HepG2 (cell line): ENCODE measurements at regions not wholly inside any gene's neighbourhood (a gene's known extent, or its start where the extent isn't known, plus 50 kb on each side); places are given as distances from the start of the nearest gene placed in this dataset.

Experiments
- ATAC-seq: fragments of 200-7000 bp; cut with Tn5 transposase; 3 replicates; pipeline ENCODE4 v1.9.1; 2020; ENCODE audit warnings: mild to moderate bottlenecking, moderate library complexity
- BruUV-seq: library from RNA; stranded (reverse); fragments of 400-500 nt; replicated peaks from 2 replicates; lab custom pipeline; 2021; lab: Mats Ljungman, UMichigan
- CTCF ChIA-PET: fragments of 300-600 bp; formaldehyde crosslinking; extraction: SDS; loops from one replicate; lab custom pipeline; 2021; ENCODE audit warnings: low total read pairs, inconsistent platforms, low intra/inter-chr PET ratio; lab: Yijun Ruan, JAX
- POLR2A ChIA-PET: fragments of 350-600 bp; sonication (Branson Sonifier 250); formaldehyde crosslinking; loops from one replicate; lab custom pipeline; 2020; ENCODE audit warnings: antibody characterized with exemption, inconsistent platforms; lab: Yijun Ruan, JAX
- DNase-seq: peaks from one replicate; pipeline ENCODE4 v3.0.0-alpha.2; 2015; ENCODE audit warnings: low spot score
- FAIRE-seq: peaks from 3 replicates; lab custom pipeline; 2011; peaks lifted over from hg19 to GRCh38; lab: Jason Lieb, UNC
- H2AFZ ChIP-seq: one replicate; pipeline ENCODE4 v1.6.1; 2011; ENCODE audit warnings: low read length, inconsistent platforms
- H3K27ac ChIP-seq: fragments of 300-600 bp; 3 replicates; pipeline ENCODE4 v1.8.0; 2011; ENCODE audit warnings: mixed run types, mild to moderate bottlenecking, mixed read lengths, low read length, inconsistent platforms; ENCODE audit not compliant: insufficient read depth; ENCODE audit errors: extremely low read length
- H3K27me3 ChIP-seq, 2 experiments: fragments of 200-600 bp in 1 of 2; 2 replicates in 1 of 2; 3 replicates in 1 of 2; pipeline versions ENCODE4 v1.6.0 to v1.8.0; 2011; ENCODE audit warnings: low read length in 2 of 2, mild to moderate bottlenecking in 2 of 2, moderate library complexity in 2 of 2, inconsistent platforms in 1 of 2; ENCODE audit not compliant: insufficient read depth in 2 of 2, control insufficient read depth in 1 of 2
- H3K36me3 ChIP-seq, 2 experiments: fragments of 200-600 bp in 1 of 2; replicated peaks in 1 of 2; 2 replicates in 1 of 2; 3 replicates in 1 of 2; pipeline versions ENCODE4 v1.5.1 to v1.8.0; 2011; ENCODE audit warnings: low read length in 2 of 2, inconsistent platforms in 1 of 2; ENCODE audit not compliant: insufficient read depth in 2 of 2, control insufficient read depth in 1 of 2
- H3K4me1 ChIP-seq: 2 replicates; pipeline ENCODE4 v1.5.1; 2012; ENCODE audit warnings: low read length, inconsistent platforms; ENCODE audit not compliant: insufficient read depth
- H3K4me2 ChIP-seq: 2 replicates; pipeline ENCODE4 v1.6.0; 2011; ENCODE audit warnings: low read depth, low read length, inconsistent platforms
- H3K4me3 ChIP-seq, 3 experiments: fragments of 200-600 bp in 1 of 3; sonication (generic), shearing (Covaris generic) in 1 of 3; replicated peaks in 1 of 3; 2 replicates each; pipeline ENCODE4 v1.5.1; 2011 to 2016; ENCODE audit warnings: low read length in 3 of 3, inconsistent platforms in 2 of 3, low read depth in 2 of 3, mild to moderate bottlenecking in 2 of 3, control low read depth in 1 of 3, mixed read lengths in 1 of 3; ENCODE audit not compliant: insufficient read depth in 1 of 3
- H3K79me2 ChIP-seq: one replicate; pipeline ENCODE4 v1.6.1; 2011; ENCODE audit warnings: low read length, inconsistent platforms; ENCODE audit not compliant: insufficient read depth
- H3K9ac ChIP-seq: 2 replicates; pipeline ENCODE4 v1.6.0; 2011; ENCODE audit warnings: mild to moderate bottlenecking, low read depth, low read length, inconsistent platforms; ENCODE audit not compliant: insufficient read depth
- H3K9me3 ChIP-seq: 2 replicates; pipeline ENCODE4 v1.5.1; 2012; ENCODE audit warnings: mild to moderate bottlenecking, low read length
- H4K20me1 ChIP-seq: 2 replicates; pipeline ENCODE4 v1.6.0; 2011; ENCODE audit warnings: inconsistent platforms, mild to moderate bottlenecking, low read length, moderate library complexity; ENCODE audit not compliant: insufficient read depth
- FOXA1 ChIP-seq, 2 experiments: fragments of 450-650 bp in 1 of 2; sonication (generic) in 1 of 2; formaldehyde crosslinking in 1 of 2; IDR thresholded peaks; 2 replicates each; pipeline versions ENCODE4 v1.4.0 to v1.6.1; 2016 to 2020; ENCODE audit warnings: missing genetic modification reagents in 1 of 2
- HNRNPLL ChIP-seq: fragments of 200-400 bp; formaldehyde crosslinking; IDR thresholded peaks from 2 replicates; pipeline ENCODE4 v1.6.1; 2017; ENCODE audit warnings: mild to moderate bottlenecking, low read depth, low read length; ENCODE audit not compliant: poor library complexity, severe bottlenecking
- IRF2 ChIP-seq: IDR thresholded peaks from 2 replicates; pipeline ENCODE4 v1.6.1; 2018; ENCODE audit warnings: missing genetic modification reagents, missing compliant biosample characterization
- NAIF1 ChIP-seq: sonication (generic); formaldehyde crosslinking; IDR thresholded peaks from 2 replicates; pipeline ENCODE4 v1.5.0; 2020; ENCODE audit warnings: mild to moderate bottlenecking, missing genetic modification reagents, borderline replicate concordance
- NFKB2 ChIP-seq: sonication (generic); formaldehyde crosslinking; IDR thresholded peaks from 2 replicates; pipeline ENCODE4 v1.4.0; 2020; ENCODE audit warnings: missing genetic modification reagents, borderline replicate concordance
- PAWR ChIP-seq: sonication (generic); formaldehyde crosslinking; IDR thresholded peaks from 2 replicates; pipeline ENCODE4 v1.4.0; 2020; ENCODE audit warnings: missing genetic modification reagents, mild to moderate bottlenecking, borderline replicate concordance
- RARG ChIP-seq: sonication (generic); formaldehyde crosslinking; IDR thresholded peaks from 2 replicates; pipeline ENCODE4 v1.4.0; 2020; ENCODE audit warnings: low read depth, mild to moderate bottlenecking, missing genetic modification reagents
- SKI ChIP-seq: fragments of 450-650 bp; IDR thresholded peaks from one replicate; pipeline ENCODE4 v1.6.1; 2018; ENCODE audit warnings: mild to moderate bottlenecking; ENCODE audit not compliant: partially characterized antibody
- SMAD9 ChIP-seq: sonication (generic); formaldehyde crosslinking; IDR thresholded peaks from 2 replicates; pipeline ENCODE4 v1.5.1; 2020; ENCODE audit warnings: mild to moderate bottlenecking, missing genetic modification reagents
- ZKSCAN8 ChIP-seq: IDR thresholded peaks from 2 replicates; pipeline ENCODE4 v1.6.1; 2016; ENCODE audit warnings: borderline replicate concordance, missing genetic modification reagents, missing compliant biosample characterization
- ZNF563 ChIP-seq: sonication (generic); formaldehyde crosslinking; IDR thresholded peaks from 2 replicates; pipeline ENCODE4 v1.8.0; 2022; ENCODE audit warnings: mild to moderate bottlenecking, moderate library complexity, missing genetic modification reagents
- ZNF605 ChIP-seq: sonication (generic); formaldehyde crosslinking; IDR thresholded peaks from 2 replicates; pipeline ENCODE4 v1.8.0; 2022; ENCODE audit warnings: mild to moderate bottlenecking, missing genetic modification reagents
- ZNF775 ChIP-seq: sonication (generic); formaldehyde crosslinking; IDR thresholded peaks from 2 replicates; pipeline ENCODE4 v1.4.0; 2020; ENCODE audit warnings: missing genetic modification reagents, mild to moderate bottlenecking, moderate library complexity, borderline replicate concordance
- ZNF883 ChIP-seq: sonication (generic); formaldehyde crosslinking; IDR thresholded peaks from 2 replicates; pipeline ENCODE4 v1.5.1; 2020; ENCODE audit warnings: mild to moderate bottlenecking, missing genetic modification reagents; ENCODE audit errors: not compliant biosample characterization
- ZSCAN22 ChIP-seq: sonication (generic); formaldehyde crosslinking; IDR thresholded peaks from 2 replicates; pipeline ENCODE4 v1.4.0; 2020; ENCODE audit warnings: mild to moderate bottlenecking, missing genetic modification reagents
- WGBS: methylation state at CpG from one replicate; pipeline ENCODE4 v1.1.6; 2017; ENCODE audit warnings: low lambda C conversion rate; 5-methylcytosine and 5-hydroxymethylcytosine counted together
- in situ Hi-C: cut with HindIII; loops from 2 replicates; pipeline ENCODE4 v1.10.0; 2017; ENCODE audit warnings: low pct_unique_long_range_greater_than_20kb; ENCODE audit not compliant: extremely low pct_ligation_motif_present
- intact Hi-C: fragments of 100-400 bp; cut with micrococcal nuclease; formaldehyde crosslinking; loops from one replicate; pipeline ENCODE4 v1.10.0; 2022; ENCODE audit not compliant: unreplicated experiment
- TF ChIP-seq, protein P1 (sequence below): IDR thresholded peaks from 2 replicates; pipeline ENCODE4 v1.4.0; 2020; ENCODE audit warnings: mild to moderate bottlenecking, missing genetic modification reagents

DNA sequence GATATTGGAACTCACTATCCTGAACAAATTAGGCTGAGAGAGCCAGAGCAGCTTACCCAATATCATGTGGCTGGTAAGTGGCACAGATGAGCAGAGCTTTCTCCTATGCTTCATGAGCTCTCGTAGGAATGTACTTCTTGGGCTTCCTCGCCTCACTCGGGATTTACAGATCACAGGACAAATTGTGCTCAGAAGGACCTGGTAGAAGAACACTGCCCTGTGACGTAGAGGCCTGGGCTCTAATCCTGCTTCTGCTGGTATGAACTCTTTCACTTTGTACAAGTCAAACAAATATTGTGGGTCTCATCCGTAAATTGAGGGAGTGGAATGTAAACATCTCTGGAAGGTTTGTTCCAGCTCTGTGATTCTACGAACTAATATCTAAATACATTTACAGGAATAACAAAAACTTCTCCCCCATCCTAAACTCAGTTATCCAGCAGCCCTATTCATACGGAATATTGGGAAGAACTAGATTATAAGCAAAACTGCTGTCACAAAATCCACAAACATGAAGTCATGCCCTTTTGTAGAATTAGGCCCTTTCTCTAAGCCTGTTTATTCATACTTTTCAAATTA lies 187.6 kb downstream of the CLIC5 start:
- no peak overlapping the region for H3K4me2 ChIP-seq
- no peaks in the 10 kb centered on the region for H3K9me3 ChIP-seq
- no peak overlapping the region for H3K27ac ChIP-seq
- H2AFZ ChIP-seq = no peak overlapping the region
- FAIRE-seq (no peak), DNase-seq (no peak)
- H3K27me3 ChIP-seq = peaks cover 0 to 4% of the 10 kb centered on the region in 2 experiments; a peak in 1 of 5 replicates
- H3K79me2 ChIP-seq = no peaks in the 10 kb centered on the region
- no peaks in the 10 kb centered on the region for H3K36me3 ChIP-seq
- no TSS peak for BruUV-seq
- in situ Hi-C loops = no loop called here
- no peaks in the 10 kb centered on the region for H3K4me1 ChIP-seq
- H4K20me1 ChIP-seq = no peaks in the 10 kb centered on the region
- POLR2A ChIA-PET = no interaction called here
- H3K9ac ChIP-seq = no peak overlapping the region
- TF ChIP-seq, protein P1, sequence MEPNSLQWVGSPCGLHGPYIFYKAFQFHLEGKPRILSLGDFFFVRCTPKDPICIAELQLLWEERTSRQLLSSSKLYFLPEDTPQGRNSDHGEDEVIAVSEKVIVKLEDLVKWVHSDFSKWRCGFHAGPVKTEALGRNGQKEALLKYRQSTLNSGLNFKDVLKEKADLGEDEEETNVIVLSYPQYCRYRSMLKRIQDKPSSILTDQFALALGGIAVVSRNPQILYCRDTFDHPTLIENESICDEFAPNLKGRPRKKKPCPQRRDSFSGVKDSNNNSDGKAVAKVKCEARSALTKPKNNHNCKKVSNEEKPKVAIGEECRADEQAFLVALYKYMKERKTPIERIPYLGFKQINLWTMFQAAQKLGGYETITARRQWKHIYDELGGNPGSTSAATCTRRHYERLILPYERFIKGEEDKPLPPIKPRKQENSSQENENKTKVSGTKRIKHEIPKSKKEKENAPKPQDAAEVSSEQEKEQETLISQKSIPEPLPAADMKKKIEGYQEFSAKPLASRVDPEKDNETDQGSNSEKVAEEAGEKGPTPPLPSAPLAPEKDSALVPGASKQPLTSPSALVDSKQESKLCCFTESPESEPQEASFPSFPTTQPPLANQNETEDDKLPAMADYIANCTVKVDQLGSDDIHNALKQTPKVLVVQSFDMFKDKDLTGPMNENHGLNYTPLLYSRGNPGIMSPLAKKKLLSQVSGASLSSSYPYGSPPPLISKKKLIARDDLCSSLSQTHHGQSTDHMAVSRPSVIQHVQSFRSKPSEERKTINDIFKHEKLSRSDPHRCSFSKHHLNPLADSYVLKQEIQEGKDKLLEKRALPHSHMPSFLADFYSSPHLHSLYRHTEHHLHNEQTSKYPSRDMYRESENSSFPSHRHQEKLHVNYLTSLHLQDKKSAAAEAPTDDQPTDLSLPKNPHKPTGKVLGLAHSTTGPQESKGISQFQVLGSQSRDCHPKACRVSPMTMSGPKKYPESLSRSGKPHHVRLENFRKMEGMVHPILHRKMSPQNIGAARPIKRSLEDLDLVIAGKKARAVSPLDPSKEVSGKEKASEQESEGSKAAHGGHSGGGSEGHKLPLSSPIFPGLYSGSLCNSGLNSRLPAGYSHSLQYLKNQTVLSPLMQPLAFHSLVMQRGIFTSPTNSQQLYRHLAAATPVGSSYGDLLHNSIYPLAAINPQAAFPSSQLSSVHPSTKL = no peak
- TF ChIP-seq ZNF563 (no peak), PAWR (no peak), SKI (no peak), ZKSCAN8 (CRISPR knock-in tag) (no peak), FOXA1 (IDR thresholded peaks at IDR 0.05) (no peak), FOXA1 (CRISPR knock-in tag; IDR thresholded peaks at IDR 0.05) (no peak), ZSCAN22 (CRISPR knock-in tag) (no peak), NFKB2 (CRISPR knock-in tag) (no peak), NAIF1 (CRISPR knock-in tag) (no peak), SMAD9 (CRISPR knock-in tag) (no peak), HNRNPLL (no peak), ZNF775 (no peak), RARG (CRISPR knock-in tag) (no peak), IRF2 (CRISPR knock-in tag) (no peak), ZNF883 (no peak), ZNF605 (CRISPR knock-in tag) (no peak)
- TF ChIP-seq, all 625 proteins: peak for 0
- WGBS = 20% methylated on average over 7 of the region's 7 CpGs
- ATAC-seq = no peak
- intact Hi-C loops = no loop called here
- no peak overlapping the region for H3K4me3 ChIP-seq
- CTCF ChIA-PET = no interaction called here
